NCI-H1105 treated with DMSO at 0.1 percent for 48 hours (cell line): ENCODE measurements at regions not wholly inside any gene's neighbourhood (a gene's known extent, or its start where the extent isn't known, plus 50 kb on each side); places are given as distances from the start of the nearest gene placed in this dataset.
A peak's percentile ranks its signal among the peaks of the same experiment; 100 is the strongest.

Experiments
- DNase-seq: peaks from one replicate; lab custom pipeline; 2025; lab: John Stamatoyannopoulos, UW

- no peak for DNase-seq
Measured at GRCh38 chr6:125491860-125492618, 190.3 kb upstream of the HDDC2 start.

GRCh38 chr6:125498606-125499005, 196.8 kb upstream of the HDDC2 start:
- no peak for DNase-seq

GRCh38 chr6:125499535-125499934, 197.8 kb upstream of the HDDC2 start:
- no peak for DNase-seq

GRCh38 chr6:125503181-125503580, 201.4 kb upstream of the HDDC2 start:
- DNase-seq: no peak

GRCh38 chr6:125507987-125508655, 206.4 kb upstream of the HDDC2 start:
- peak; percentile 83 for DNase-seq

GRCh38 chr6:125508793-125509192, 207.0 kb upstream of the HDDC2 start:
- DNase-seq: no peak

GRCh38 chr6:125509477-125509876, 207.7 kb upstream of the HDDC2 start:
- no peak for DNase-seq

GRCh38 chr6:125510405-125510804, 208.6 kb upstream of the HDDC2 start:
- DNase-seq: no peak

- peak; percentile 59 for DNase-seq
Measured at GRCh38 chr6:125511809-125512396, 210.1 kb upstream of the HDDC2 start.

GRCh38 chr6:125512621-125513020, 210.9 kb upstream of the HDDC2 start:
- no peak for DNase-seq

GRCh38 chr6:125513978-125514377, 212.2 kb upstream of the HDDC2 start:
- no peak for DNase-seq

- no peak for DNase-seq
Measured at GRCh38 chr6:125516644-125517043, 214.9 kb upstream of the HDDC2 start.

- no peak for DNase-seq
Measured at GRCh38 chr6:125519367-125519766, 217.6 kb upstream of the HDDC2 start.

- no peak for DNase-seq
Measured at GRCh38 chr6:125524356-125524755, 222.6 kb upstream of the HDDC2 start.

- no peak for DNase-seq
Measured at GRCh38 chr6:125526007-125526720, 223.3 kb upstream of the HEY2 start.

GRCh38 chr6:125528621-125529041, 220.8 kb upstream of the HEY2 start:
- DNase-seq: no peak

GRCh38 chr6:125529061-125529460, 220.4 kb upstream of the HEY2 start:
- no peak for DNase-seq

GRCh38 chr6:125533710-125534397, 215.6 kb upstream of the HEY2 start:
- no peak for DNase-seq

- no peak for DNase-seq
Measured at GRCh38 chr6:125534430-125535263, 214.8 kb upstream of the HEY2 start.

- no peak for DNase-seq
Measured at GRCh38 chr6:125537090-125537489, 212.3 kb upstream of the HEY2 start.

- DNase-seq: no peak
Measured at GRCh38 chr6:125539892-125540291, 209.5 kb upstream of the HEY2 start.
